D721Med (cell line): ENCODE measurements at regions not wholly inside any gene's neighbourhood (a gene's known extent, or its start where the extent isn't known, plus 50 kb on each side); places are given as distances from the start of the nearest gene placed in this dataset.

ENCODE experiments used
- DNase-seq: peaks from one replicate; pipeline ENCODE4 v3.0.0; 2011; ENCODE audit warnings: low spot score; ENCODE audit not compliant: insufficient read length
- FAIRE-seq: peaks from 2 replicates; lab custom pipeline; 2011; peaks lifted over from hg19 to GRCh38; lab: Jason Lieb, UNC
- CTCF ChIP-seq: IDR thresholded peaks from 2 replicates; pipeline ENCODE4 v1.5.1; 2012; ENCODE audit warnings: mild to moderate bottlenecking, control low read depth; ENCODE audit not compliant: insufficient read depth; ENCODE audit errors: missing control alignments

- FAIRE-seq (no peak), DNase-seq (no peak)
- no peak for TF ChIP-seq CTCF
Measured at GRCh38 chr2:8118940-8119781, 562.7 kb upstream of the ID2 start.

DNA sequence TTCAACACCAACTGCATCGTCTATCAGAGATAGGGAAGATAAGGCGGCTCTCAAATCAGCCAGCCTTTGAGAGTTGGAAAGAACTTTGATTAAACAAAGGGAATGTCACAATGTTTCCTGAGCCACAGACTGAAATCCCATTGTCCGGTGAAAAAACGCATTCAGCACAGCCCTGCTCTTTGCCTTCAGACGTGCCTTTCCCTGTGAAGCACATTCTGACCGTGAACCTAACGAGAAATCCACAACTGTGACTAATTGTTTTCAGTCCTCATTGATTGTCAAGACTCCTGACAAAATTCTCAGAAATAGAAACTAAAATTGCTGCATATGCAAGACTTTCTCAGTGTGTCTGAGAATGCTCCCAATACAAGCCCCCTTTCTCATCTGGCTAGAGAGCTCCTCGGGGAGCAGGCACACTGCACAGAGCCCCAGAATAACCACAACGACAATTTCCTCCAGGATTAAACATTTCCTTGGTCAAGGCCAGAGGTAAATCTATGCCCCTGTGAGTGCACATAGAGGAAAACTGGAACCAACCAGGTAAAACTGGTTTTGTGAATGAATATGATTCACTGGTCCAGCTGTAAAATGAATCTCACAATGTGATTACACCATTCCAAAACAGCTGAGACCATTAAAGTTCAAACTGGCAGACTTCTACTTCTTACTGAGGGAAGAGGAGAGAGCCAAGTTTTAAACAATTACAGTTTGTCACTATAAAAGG lies 561.9 kb upstream of the ID2 start:
- no peak for FAIRE-seq
- no peak for DNase-seq
- TF ChIP-seq CTCF: no peak

- no peak for FAIRE-seq
- TF ChIP-seq CTCF: no peak
- DNase-seq: no peak
Measured at GRCh38 chr2:8120506-8120860, 561.4 kb upstream of the ID2 start.

DNA sequence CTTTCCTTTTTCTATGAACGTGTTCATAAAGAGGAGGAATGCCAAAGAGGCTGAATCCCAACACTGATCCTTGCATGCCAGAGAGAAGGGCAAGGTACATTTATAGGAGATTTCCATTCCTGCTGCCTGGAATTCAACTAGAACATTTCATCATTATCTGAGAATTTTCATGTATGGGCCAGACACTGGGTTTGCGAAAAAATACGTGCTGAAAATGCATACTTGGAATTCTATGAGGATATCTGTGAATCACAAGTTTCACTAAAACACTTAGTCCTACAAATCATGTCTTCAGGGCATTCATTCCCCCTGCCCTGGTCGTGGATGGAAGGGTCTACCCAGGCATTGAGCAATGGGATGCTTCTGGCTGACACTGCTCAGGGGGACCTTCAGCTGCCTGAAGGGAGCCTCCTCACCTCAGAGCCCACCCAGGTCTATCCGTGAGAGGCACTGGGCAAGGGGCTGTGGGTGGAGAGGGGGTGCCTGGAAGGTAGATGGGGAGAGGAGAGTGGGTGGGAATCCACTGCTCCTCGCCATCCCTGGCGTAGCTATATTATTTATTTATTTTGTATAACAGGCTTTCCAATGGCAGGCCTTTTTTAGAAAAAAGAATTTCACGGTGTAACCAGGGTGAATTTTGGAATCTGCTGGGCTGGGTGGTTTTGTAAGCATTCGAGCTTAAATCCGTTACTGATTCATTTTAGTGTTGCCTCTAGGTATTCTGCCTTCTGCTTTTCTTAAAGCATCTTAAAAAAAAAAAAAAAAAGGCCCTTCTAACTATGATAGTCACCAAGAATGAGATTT lies 560.6 kb upstream of the ID2 start:
- FAIRE-seq (no peak), DNase-seq (no peak)
- no peak for TF ChIP-seq CTCF

- no peak for TF ChIP-seq CTCF
- FAIRE-seq (no peak), DNase-seq (no peak)
Measured at GRCh38 chr2:8121826-8122513, 559.9 kb upstream of the ID2 start.

GRCh38 chr2:8122520-8122919 lies 559.3 kb upstream of the ID2 start:
- FAIRE-seq (no peak), DNase-seq (no peak)
- TF ChIP-seq CTCF: no peak
